ENCODE measurements at regions not wholly inside any gene's neighbourhood (a gene's known extent, or its start where the extent isn't known, plus 50 kb on each side); places are given as distances from the start of the nearest gene placed in this dataset.
"Not testable (repeated sequence)": the region's sequence is repeated elsewhere in the genome, so short reads cannot be mapped to it uniquely, and the experiment has no call there.

DNA sequence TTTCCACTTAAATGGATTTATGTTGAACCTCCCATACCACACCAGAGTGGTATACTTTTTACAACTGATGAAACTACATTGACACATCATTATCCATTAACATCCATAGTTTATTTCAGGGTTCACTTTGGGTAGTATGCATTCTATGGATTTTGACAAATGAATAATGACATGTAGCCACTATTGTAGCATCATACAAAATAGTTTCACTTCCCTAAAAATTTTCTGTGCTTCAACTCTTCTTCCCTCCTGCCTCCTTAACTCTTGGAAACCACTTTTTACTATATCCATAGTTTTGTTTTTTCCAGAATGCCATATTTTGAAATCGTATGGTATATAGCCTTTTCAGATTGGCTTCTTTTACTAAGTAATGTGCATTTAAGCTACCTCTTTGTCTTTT is 199.5 kb upstream of the TMEM196 start:
- in situ Hi-C loops (cut with HindIII; ENCODE audit: low pct_unique_long_range_greater_than_20kb, low sequenced_read_pairs) = no loop called here
- DNase-seq (ENCODE audit: low read depth) = no peak

- in situ Hi-C loops (cut with HindIII; ENCODE audit: low pct_unique_long_range_greater_than_20kb, low sequenced_read_pairs) = no loop called here
- DNase-seq (ENCODE audit: low read depth) = no peak
Observed at GRCh38 chr7:19971956-19972355, 198.5 kb upstream of the TMEM196 start.

DNA sequence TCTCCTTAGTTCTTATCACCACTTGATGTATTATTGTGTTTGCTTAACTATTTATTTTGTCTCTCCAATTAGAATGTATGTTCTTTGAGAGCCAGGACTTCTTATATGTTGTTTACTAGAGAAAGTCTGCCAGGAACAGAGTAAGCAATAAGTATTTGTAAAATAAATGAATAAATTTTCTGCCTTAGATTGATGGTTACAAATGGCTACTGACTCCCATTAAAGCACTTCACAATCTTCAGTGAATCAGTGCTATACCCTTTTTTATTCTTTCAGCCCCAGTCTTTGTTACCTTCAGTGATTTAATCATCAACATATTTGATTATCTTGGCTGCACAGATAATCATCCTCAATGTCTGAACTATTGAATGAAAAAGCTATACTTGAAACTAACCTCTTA is 197.1 kb upstream of the TMEM196 start:
- in situ Hi-C loops (cut with HindIII; ENCODE audit: low pct_unique_long_range_greater_than_20kb, low sequenced_read_pairs) = no loop called here

DNA sequence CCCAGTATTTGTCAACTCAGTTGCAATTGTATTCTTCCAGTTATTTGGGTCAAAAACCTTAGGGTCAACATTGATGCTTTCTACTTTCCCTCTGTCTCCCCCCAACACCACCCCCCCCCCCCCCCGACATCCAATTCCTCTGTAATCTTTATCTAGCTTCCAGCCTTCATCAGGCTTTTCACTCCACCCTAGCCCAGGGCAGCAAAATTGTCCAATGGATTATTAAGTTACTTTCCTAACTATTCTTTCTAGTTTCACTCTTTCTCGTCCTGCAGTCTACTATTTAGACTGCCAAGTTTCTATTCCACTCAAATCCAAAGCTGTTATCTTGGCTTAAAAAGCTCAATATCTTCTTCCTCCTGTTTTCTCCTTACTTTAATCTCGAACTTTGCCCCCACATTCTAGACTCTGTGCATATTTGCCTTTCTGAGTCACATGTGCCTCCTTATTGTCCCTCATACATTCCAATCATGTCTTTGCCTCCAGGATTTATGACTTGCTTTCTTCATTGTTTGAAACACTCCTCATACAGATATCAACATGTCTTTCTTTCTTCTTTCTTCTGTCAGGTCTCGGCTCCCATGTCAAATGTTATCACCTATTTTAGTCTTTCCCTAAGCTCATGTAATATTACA is 196.6 kb upstream of the TMEM196 start:
- in situ Hi-C loops (cut with HindIII; ENCODE audit: low pct_unique_long_range_greater_than_20kb, low sequenced_read_pairs) = no loop called here
- DNase-seq (ENCODE audit: low read depth) = peak; percentile 49

More for the DNA sequence above, 197.1 kb upstream of the TMEM196 start:
- no peak for DNase-seq (ENCODE audit: low read depth)

DNA sequence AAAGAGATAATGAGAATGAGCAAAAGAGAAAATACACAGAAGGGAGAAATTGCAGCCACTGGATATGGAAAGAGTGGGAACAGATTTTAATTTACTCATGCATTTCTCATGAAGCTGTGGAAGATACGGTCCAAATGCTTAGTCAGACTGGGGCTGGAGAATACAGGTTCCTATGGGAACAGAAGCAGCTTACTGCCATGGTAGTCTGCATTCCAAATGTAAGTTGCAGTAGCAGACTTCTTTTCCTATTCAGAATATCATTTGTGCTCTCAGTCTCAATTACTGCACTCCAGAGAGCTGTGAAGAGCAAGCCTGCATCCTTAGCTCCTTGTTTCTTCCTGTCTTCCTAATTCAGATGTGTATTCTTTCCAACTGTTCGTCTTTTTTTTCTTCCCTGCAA is 190.8 kb upstream of the TMEM196 start:
- in situ Hi-C loops (cut with HindIII; ENCODE audit: low pct_unique_long_range_greater_than_20kb, low sequenced_read_pairs) = no loop called here
- DNase-seq (ENCODE audit: low read depth) = no peak

- no peak for DNase-seq (ENCODE audit: low read depth)
- in situ Hi-C loops (cut with HindIII; ENCODE audit: low pct_unique_long_range_greater_than_20kb, low sequenced_read_pairs) = no loop called here
Observed at GRCh38 chr7:19963695-19964094, 190.3 kb upstream of the TMEM196 start.

- in situ Hi-C loops (cut with HindIII; ENCODE audit: low pct_unique_long_range_greater_than_20kb, low sequenced_read_pairs) = no loop called here
- peak; percentile 98 for DNase-seq (ENCODE audit: low read depth)
Observed at GRCh38 chr7:19958309-19958896, 185.0 kb upstream of the TMEM196 start.

DNA sequence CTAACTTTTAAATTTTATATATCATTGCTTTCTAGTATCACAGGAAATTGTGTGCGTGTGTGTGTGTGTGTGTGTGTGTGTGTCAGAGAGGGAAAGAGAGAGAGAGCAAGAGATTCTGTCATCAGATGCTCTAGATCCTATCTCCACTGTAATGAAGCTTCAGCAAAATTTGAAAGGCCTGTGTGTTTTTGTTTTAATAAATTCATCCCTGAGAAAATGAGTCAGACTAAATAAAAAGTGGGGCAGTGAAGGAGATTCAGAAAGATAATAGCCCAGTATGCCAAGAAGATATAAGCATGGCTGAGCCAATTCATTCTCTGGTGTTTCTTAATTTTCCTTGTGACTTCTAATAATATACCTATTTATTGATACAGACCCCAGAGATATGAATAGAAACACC is 184.2 kb upstream of the TMEM196 start:
- peak; percentile 59 for DNase-seq (ENCODE audit: low read depth)
- in situ Hi-C loops (cut with HindIII; ENCODE audit: low pct_unique_long_range_greater_than_20kb, low sequenced_read_pairs) = no loop called here

DNA sequence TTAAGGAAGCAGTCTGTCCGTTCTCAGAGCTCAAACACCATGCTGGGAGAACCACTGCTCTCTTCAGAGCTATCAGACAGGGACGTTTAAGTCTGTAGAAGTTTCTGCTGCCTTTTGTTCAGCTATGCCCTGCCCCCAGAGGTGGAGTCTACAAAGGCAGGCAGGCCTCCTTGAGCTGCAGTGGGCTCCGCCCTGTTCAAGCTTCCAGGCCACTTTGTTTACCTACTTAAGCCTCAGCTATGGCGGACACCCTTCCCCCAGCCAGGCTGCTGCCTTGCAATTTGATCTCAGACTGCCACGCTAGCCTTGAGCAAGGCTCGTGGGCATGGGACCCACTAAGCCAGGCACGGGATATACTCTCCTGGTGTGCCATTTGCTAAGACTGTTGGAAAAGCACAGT is 180.7 kb upstream of the TMEM196 start:
- in situ Hi-C loops (cut with HindIII; ENCODE audit: low pct_unique_long_range_greater_than_20kb, low sequenced_read_pairs) = not testable (repeated sequence)
- peak; percentile 50 for DNase-seq (ENCODE audit: low read depth)

DNA sequence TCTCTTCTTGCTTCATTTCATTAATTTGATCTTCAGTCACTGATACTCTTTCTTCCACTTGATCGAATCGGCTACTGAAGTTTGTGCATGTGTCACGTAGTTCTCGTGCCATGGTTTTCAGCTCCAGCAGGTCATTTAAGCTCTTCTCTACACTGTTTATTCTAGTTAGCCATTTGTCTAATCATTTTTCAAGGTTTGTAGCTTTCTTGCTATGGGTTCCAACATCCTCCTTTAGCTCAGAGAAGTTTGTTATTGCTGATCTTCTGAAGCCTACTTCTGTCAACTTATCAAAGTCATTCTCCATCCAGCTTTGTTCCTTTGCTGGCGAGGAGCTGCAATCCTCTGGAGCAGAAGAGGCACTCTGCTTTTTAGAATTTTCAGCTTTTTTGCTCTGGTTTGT is 180.0 kb upstream of the TMEM196 start:
- peak; percentile 71 for DNase-seq (ENCODE audit: low read depth)
- in situ Hi-C loops (cut with HindIII; ENCODE audit: low pct_unique_long_range_greater_than_20kb, low sequenced_read_pairs) = not testable (repeated sequence)

DNA sequence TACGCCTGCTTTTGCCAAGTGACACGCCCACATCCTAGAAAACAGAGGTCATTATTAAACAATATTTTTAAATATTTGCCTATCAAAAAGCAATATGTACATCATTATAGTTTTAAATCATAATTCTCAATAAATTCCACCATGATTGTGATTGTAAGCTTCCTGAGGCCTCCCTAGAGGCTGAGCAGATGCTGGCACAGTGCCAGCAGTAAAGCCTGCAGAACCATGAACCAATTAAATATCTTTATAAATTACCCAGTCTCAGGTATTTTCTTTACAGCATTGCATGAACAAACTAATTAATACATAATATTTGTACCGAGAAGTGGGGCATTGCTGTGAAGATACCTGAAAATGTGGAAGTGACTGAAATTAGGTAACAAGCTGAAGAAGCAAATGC is 174.7 kb upstream of the TMEM196 start:
- in situ Hi-C loops (cut with HindIII; ENCODE audit: low pct_unique_long_range_greater_than_20kb, low sequenced_read_pairs) = no loop called here

GRCh38 chr7:19944363-19945120 is 171.1 kb upstream of the TMEM196 start:
- in situ Hi-C loops (cut with HindIII; ENCODE audit: low pct_unique_long_range_greater_than_20kb, low sequenced_read_pairs) = no loop called here
- DNase-seq (ENCODE audit: low read depth) = peak; percentile 57

More for the DNA sequence above, 174.7 kb upstream of the TMEM196 start:
- no peak for DNase-seq (ENCODE audit: low read depth)

DNA sequence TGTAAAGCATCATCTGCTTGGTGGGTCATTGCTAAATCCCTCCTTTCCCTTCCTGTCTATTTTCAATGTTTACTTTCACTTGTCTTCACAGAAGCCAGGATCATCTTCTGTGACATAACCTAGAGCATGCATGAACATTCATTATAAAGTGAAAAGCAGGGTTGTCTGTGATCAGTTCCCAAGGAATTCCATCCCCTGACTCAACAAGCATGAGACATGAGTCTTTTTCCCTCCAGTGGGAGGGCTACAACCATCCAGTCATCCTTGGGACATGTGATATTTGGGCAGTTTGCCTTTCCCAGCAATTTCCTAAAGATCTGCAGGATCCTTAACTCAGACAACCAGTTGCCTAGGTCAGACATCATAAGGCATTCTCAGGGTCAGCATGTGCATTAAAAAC is 166.3 kb upstream of the TMEM196 start:
- peak; percentile 33 for DNase-seq (ENCODE audit: low read depth)
- in situ Hi-C loops (cut with HindIII; ENCODE audit: low pct_unique_long_range_greater_than_20kb, low sequenced_read_pairs) = no loop called here

DNA sequence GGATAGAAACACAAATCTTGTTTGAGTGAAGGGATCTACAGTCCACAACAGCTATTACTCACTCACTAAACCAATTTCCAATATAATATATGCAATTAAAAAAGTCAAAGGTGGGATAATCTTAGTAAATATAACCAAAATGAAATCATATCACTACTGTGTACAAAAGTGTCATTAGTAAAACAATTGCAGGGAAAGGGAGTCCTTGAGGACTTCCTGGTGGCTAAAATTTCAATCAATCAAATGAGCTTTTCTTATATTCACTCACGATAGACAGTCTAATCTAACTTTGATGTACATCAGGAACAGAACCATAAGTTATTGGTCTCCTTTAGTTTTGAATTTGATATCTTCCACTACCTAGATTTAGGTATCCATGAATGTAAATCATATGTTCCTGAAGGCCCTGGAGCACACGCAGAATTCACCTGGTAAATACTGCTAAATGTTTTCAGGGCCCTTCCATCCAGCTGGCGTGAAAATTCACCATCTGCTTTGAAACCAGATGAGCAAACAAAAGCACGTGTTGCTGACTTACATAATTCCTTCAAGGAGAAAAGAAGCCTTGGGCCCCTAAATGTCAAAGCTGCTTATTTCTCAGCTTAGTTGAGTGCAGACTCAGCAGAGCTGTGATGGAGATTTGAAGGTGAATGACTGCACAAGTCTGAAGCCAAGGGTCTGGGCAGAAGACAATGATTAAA is 159.3 kb upstream of the TMEM196 start:
- in situ Hi-C loops (cut with HindIII; ENCODE audit: low pct_unique_long_range_greater_than_20kb, low sequenced_read_pairs) = no loop called here
- no peak for DNase-seq (ENCODE audit: low read depth)

DNA sequence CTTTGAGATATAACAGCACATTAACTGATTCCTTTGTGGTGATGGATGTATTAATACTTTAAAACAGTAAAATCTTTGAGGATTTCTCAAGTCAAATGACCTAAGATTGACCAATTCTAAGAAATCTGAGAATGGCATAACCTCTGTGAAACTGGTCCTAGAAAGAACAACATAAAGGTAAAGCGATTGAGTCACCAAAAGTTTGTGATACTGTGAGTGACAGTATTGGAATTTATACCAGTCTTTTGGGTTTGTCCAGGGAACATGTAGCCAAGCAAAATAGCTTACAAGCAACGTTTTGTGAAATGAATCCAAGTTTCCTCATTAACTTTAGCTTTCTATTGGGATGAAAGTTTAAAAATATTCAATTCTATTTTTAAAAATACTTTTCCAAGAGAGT is 157.4 kb upstream of the TMEM196 start:
- in situ Hi-C loops (cut with HindIII; ENCODE audit: low pct_unique_long_range_greater_than_20kb, low sequenced_read_pairs) = no loop called here
- DNase-seq (ENCODE audit: low read depth) = no peak

DNA sequence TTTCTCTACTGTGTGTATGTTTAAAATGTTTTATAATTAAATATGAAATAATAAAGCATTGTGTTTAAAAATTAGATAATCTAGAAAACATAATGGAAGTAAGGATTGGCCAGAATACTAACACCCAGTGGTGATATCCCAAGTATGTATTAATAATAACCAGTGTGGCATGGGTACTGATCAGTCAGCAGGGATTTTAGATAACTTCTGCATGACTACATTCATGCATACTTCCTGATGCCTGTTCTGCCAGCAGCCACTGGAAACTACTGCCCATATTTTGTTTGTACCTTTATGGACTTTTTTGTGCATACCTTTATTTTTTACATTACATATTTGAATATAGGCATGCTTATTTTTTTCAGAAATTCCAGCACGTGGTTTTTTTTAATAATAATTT is 156.6 kb upstream of the TMEM196 start:
- no peak for DNase-seq (ENCODE audit: low read depth)

DNA sequence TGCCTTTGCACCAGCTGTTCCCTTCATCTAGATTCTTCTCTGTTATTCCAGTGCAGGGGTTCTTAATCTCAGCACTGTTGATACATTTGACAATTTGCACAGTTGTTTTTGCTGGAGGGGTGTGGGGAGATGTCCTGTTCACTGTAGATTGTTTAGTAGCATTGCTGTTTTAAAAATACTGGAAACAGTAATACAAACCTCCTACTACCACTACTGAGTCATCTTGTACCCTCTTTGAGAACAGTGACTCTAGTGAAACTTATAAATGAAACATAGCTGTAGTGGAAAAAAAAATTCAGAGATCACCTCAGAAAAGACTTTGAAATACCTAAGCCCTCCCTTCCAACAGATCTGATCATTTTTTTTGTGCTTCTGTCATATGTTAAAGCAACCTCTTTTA is 154.8 kb upstream of the TMEM196 start:
- DNase-seq (ENCODE audit: low read depth) = no peak
- in situ Hi-C loops (cut with HindIII; ENCODE audit: low pct_unique_long_range_greater_than_20kb, low sequenced_read_pairs) = no loop called here

More for the DNA sequence above, 156.6 kb upstream of the TMEM196 start:
- in situ Hi-C loops (cut with HindIII; ENCODE audit: low pct_unique_long_range_greater_than_20kb, low sequenced_read_pairs) = no loop called here

DNA sequence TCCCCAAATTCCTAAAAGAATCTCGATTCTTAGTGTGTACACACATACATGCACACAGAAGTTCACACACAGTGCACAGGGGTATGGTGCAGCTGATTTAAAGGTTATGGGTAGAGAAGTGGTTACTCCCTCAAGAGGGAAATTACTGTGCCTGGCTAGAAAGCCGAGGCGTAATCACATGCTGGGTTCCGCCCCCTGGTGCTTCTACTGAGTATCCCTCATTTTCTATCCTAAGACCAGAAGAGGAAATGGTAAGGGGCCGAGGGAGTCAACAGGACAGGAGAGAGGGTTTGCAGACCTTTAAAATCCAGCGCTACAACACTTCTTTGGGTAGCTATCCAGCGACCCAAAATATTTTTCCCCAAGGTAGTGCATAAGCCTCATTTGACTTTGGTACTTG is 147.3 kb upstream of the TMEM196 start:
- DNase-seq (ENCODE audit: low read depth) = no peak
- in situ Hi-C loops (cut with HindIII; ENCODE audit: low pct_unique_long_range_greater_than_20kb, low sequenced_read_pairs) = no loop called here

DNA sequence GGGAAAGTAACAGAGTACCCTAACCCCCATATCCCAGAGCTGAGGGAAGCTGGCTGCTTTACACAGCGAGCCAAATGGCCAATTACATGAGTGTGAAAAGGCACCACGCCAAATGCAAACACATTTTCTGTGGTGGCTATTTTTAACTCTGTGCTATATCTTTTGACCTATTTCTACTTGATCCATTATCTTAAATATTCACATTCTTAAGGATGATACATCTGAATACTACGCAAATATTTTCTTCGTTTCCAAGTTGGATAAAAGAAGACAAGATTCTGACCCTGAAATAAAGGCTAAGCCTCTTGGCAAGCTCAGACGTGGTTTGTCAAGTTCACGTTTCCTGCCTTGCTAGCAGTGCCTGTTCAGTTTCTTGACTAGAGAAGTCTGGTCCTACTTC is 146.7 kb upstream of the TMEM196 start:
- no peak for DNase-seq (ENCODE audit: low read depth)
- in situ Hi-C loops (cut with HindIII; ENCODE audit: low pct_unique_long_range_greater_than_20kb, low sequenced_read_pairs) = no loop called here

Data from Caki2 (cell line).